IMR-90 (cell line): ENCODE measurements at regions not wholly inside any gene's neighbourhood (a gene's known extent, or its start where the extent isn't known, plus 50 kb on each side); places are given as distances from the start of the nearest gene placed in this dataset.
A peak's percentile ranks its signal among the peaks of the same experiment; 100 is the strongest.
"Not testable (repeated sequence)": the region's sequence is repeated elsewhere in the genome, so short reads cannot be mapped to it uniquely, and the experiment has no call there.

Experiments
- ATAC-seq: fragments of 200-7000 bp; cut with Tn5 transposase; 2 replicates; pipeline ENCODE4 v1.9.1; 2020; ENCODE audit warnings: low read depth, mild to moderate bottlenecking, moderate library complexity
- BruUV-seq: library from RNA; stranded (reverse); fragments of 400-500 nt; replicated peaks from 2 replicates; lab custom pipeline; 2021; lab: Mats Ljungman, UMichigan
- CTCF ChIA-PET: fragments of 300-600 bp; formaldehyde crosslinking; extraction: SDS; loops from one replicate; lab custom pipeline; 2021; ENCODE audit warnings: antibody characterized with exemption; lab: Yijun Ruan, JAX
- POLR2A ChIA-PET: fragments of 300-600 bp; sonication (Branson Sonifier 250); formaldehyde crosslinking; loops from one replicate; lab custom pipeline; 2022; ENCODE audit warnings: antibody characterized with exemption; ENCODE audit not compliant: unreplicated experiment; lab: Charles Lee
- DNase-seq: peaks from one replicate; pipeline ENCODE4 v3.0.0; 2013
- H2AFZ ChIP-seq: replicated peaks from 2 replicates; pipeline ENCODE3; 2013; ENCODE audit warnings: low read length, mild to moderate bottlenecking; ENCODE audit not compliant: poor library complexity
- H2AK5ac ChIP-seq: 2 replicates; pipeline ENCODE4 v1.6.1; 2013; ENCODE audit warnings: low read depth, low read length, inconsistent platforms
- H2AK9ac ChIP-seq: replicated peaks from 2 replicates; pipeline ENCODE3; 2013; ENCODE audit warnings: mild to moderate bottlenecking, low read depth, low read length, moderate library complexity; ENCODE audit not compliant: poor library complexity
- H2BK120ac ChIP-seq: 2 replicates; pipeline ENCODE4 v1.6.1; 2013; ENCODE audit warnings: low read depth, low read length, inconsistent platforms
- H2BK15ac ChIP-seq: 3 replicates; pipeline ENCODE4 v1.6.1; 2013; ENCODE audit warnings: low read depth, low read length, inconsistent platforms
- H2BK20ac ChIP-seq: 2 replicates; pipeline ENCODE4 v1.6.1; 2013; ENCODE audit warnings: low read depth, mild to moderate bottlenecking, inconsistent platforms, low read length, moderate library complexity
- H2BK5ac ChIP-seq: 2 replicates; pipeline ENCODE4 v1.6.1; 2013; ENCODE audit warnings: mild to moderate bottlenecking, low read depth, low read length, inconsistent platforms; ENCODE audit not compliant: poor library complexity, severe bottlenecking
- H3K14ac ChIP-seq: replicated peaks from 2 replicates; pipeline ENCODE4 v1.6.1; 2013; ENCODE audit warnings: low read depth, low read length, inconsistent platforms
- H3K18ac ChIP-seq: 2 replicates; pipeline ENCODE4 v1.6.1; 2013; ENCODE audit warnings: low read depth, low read length, control low read depth
- H3K23ac ChIP-seq: 2 replicates; pipeline ENCODE4 v1.6.1; 2013; ENCODE audit warnings: low read depth, low read length, inconsistent platforms
- H3K27ac ChIP-seq: 2 replicates; pipeline ENCODE4 v1.5.1; 2013; ENCODE audit warnings: mild to moderate bottlenecking, control low read depth, low read length; ENCODE audit not compliant: insufficient read depth
- H3K27me3 ChIP-seq: 2 replicates; pipeline ENCODE4 v1.6.1; 2013; ENCODE audit warnings: low read length; ENCODE audit not compliant: control insufficient read depth, insufficient read depth
- H3K36me3 ChIP-seq: 2 replicates; pipeline ENCODE4 v1.6.1; 2013; ENCODE audit warnings: low read length, mixed read lengths; ENCODE audit not compliant: control insufficient read depth, insufficient read depth
- H3K4ac ChIP-seq: 2 replicates; pipeline ENCODE4 v1.6.1; 2013; ENCODE audit warnings: low read depth, low read length, inconsistent platforms
- H3K4me1 ChIP-seq: 2 replicates; pipeline ENCODE4 v1.6.1; 2013; ENCODE audit warnings: low read length, mixed read lengths; ENCODE audit not compliant: control insufficient read depth, insufficient read depth
- H3K4me2 ChIP-seq: 2 replicates; pipeline ENCODE4 v1.6.1; 2013; ENCODE audit warnings: low read depth, mild to moderate bottlenecking, control low read depth, low read length, moderate library complexity
- H3K4me3 ChIP-seq: 2 replicates; pipeline ENCODE4 v1.5.1; 2013; ENCODE audit warnings: low read depth, mild to moderate bottlenecking, control low read depth, low read length, moderate library complexity; ENCODE audit not compliant: insufficient read depth
- H3K56ac ChIP-seq: 2 replicates; pipeline ENCODE4 v1.6.1; 2013; ENCODE audit warnings: low read length, inconsistent platforms; ENCODE audit not compliant: insufficient read depth; ENCODE audit errors: extremely low read depth
- H3K79me1 ChIP-seq, 2 experiments: 2 replicates each; pipeline ENCODE4 v1.6.1; 2013; ENCODE audit warnings: low read length in 2 of 2, inconsistent platforms in 1 of 2, low read depth in 1 of 2
- H3K9ac ChIP-seq: 2 replicates; pipeline ENCODE4 v1.6.1; 2013; ENCODE audit warnings: low read depth, low read length, control low read depth
- H3K9me1 ChIP-seq: 2 replicates; pipeline ENCODE4 v1.6.1; 2013; ENCODE audit warnings: low read length, inconsistent platforms; ENCODE audit not compliant: insufficient read depth
- H3K9me3 ChIP-seq: 2 replicates; pipeline ENCODE4 v1.6.1; 2013; ENCODE audit warnings: low read length; ENCODE audit not compliant: control insufficient read depth, insufficient read depth
- H4K20me1 ChIP-seq: 2 replicates; pipeline ENCODE4 v1.6.1; 2013; ENCODE audit warnings: low read length, inconsistent platforms; ENCODE audit not compliant: insufficient read depth
- H4K5ac ChIP-seq: 2 replicates; pipeline ENCODE4 v1.6.1; 2013; ENCODE audit warnings: mild to moderate bottlenecking, low read depth, low read length, control low read depth
- H4K8ac ChIP-seq, 2 experiments: 2 replicates each; pipeline ENCODE4 v1.6.1; 2013; ENCODE audit warnings: low read depth in 2 of 2, low read length in 2 of 2, control low read depth in 1 of 2, inconsistent platforms in 1 of 2
- H4K91ac ChIP-seq: 2 replicates; pipeline ENCODE4 v1.6.1; 2013; ENCODE audit warnings: low read depth, low read length, inconsistent platforms; ENCODE audit not compliant: insufficient read depth
- WGBS, 2 experiments: methylation state at CpG; one replicate each; pipeline versions ENCODE4 v1.1.5 to v1.1.7; 2013; ENCODE audit warnings: missing lambda C conversion rate in 2 of 2; ENCODE audit not compliant: insufficient read length in 1 of 2; ENCODE audit errors: extremely low coverage in 2 of 2; 5-methylcytosine and 5-hydroxymethylcytosine counted together
- dilution Hi-C: fragments of 300-500 bp; cut with HindIII; formaldehyde crosslinking; loops from one replicate; pipeline ENCODE4 v1.14.3; 2018; ENCODE audit warnings: low sequenced_read_pairs; ENCODE audit not compliant: unreplicated experiment
- in situ Hi-C: fragments of 300-500 bp; cut with MboI; formaldehyde crosslinking; loops from 3 replicates; pipeline ENCODE4 v1.14.3; 2019; ENCODE audit warnings: low sequenced_read_pairs, inconsistent platforms, mixed read lengths
- intact Hi-C: fragments of 100-400 bp; cut with micrococcal nuclease; formaldehyde crosslinking; loops from 2 replicates; pipeline ENCODE4 v1.10.0; 2022

DNA sequence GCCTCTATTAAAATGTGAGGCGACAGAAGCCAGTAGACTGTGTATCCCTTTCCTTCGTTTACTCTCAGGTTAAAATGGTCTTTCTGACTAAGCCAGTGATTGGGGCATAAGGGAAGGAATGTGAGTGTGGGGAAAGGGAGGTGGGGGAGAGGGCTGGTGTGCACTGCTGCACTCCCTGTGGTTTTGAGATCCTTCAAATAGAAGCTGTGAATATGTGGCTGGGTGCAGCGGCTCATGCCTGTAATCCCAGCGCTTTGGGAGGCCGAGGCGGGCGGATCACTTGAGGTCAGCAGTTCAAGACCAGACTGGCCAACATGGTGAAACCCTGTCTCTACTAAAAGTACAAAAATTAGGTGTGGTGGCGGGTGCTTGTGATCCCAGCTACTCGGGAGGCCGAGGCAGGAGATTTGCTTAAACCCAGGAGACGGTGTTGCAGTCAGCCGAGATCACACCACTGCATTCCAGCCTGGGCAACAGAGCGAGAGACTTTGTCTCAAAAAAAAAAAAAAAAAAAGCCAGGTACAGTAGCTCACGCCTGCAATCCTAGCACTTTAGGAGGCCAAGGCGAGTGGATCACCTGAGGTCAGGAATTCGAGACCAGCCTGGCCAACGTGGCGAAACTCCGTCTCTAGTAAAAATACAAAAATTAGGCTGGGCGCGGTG is 78.8 kb downstream of the TOMM20 start:
- H3K79me1 ChIP-seq, POLR2A ChIA-PET, H3K9me3 ChIP-seq, H3K4me2 ChIP-seq, in situ Hi-C loops, H3K9ac ChIP-seq, H3K4me3 ChIP-seq, H3K23ac ChIP-seq, H3K18ac ChIP-seq, H4K5ac ChIP-seq, BruUV-seq, H4K91ac ChIP-seq, dilution Hi-C loops, CTCF ChIA-PET, H3K36me3 ChIP-seq, H4K20me1 ChIP-seq, H3K27me3 ChIP-seq: not testable (repeated sequence)
- Histone ChIP-seq H2BK120ac (peak overlapping the region; percentile 91), H2AK9ac (peak overlapping the region; percentile 19), H3K14ac (peak overlapping the region; percentile 76; the same call in 1 of the 2 replicates), H2AFZ (peak overlapping the region; percentile 23), H3K9me1 (peaks cover 14% of the 10 kb centered on the region), H3K27ac (peak overlapping the region; percentile 24; the same call in 1 of the 2 replicates), H3K4ac (peak overlapping the region; percentile 89), H3K4me1 (peaks cover 25% of the 10 kb centered on the region), H2BK15ac (peak overlapping the region; percentile 72), H4K8ac (peak overlapping the region in 1 of 2 experiments; percentile 37; a peak in 2 of 4 replicates), H2BK20ac (peak overlapping the region; percentile 65), H3K56ac (peak overlapping the region; percentile 21; the same call in 1 of the 2 replicates), H2AK5ac (peak overlapping the region; percentile 97), H2BK5ac (peak overlapping the region; percentile 84)
- DNase-seq = peak; percentile 68
- intact Hi-C loops = loop anchor here (2.0 kb wide), 1 partner anchor 17 kb away; no protein-coding TSS in a partner anchor
- 94% methylated on average over 6 of the region's 21 CpGs; no CpG with 5 or more reads in 1 of the 2 experiments for WGBS, 2 experiments
- ATAC-seq = peak; percentile 10; the same call in 1 of the 2 replicates
